ENCODE measurements at regions not wholly inside any gene's neighbourhood (a gene's known extent, or its start where the extent isn't known, plus 50 kb on each side); places are given as distances from the start of the nearest gene placed in this dataset.

DNA sequence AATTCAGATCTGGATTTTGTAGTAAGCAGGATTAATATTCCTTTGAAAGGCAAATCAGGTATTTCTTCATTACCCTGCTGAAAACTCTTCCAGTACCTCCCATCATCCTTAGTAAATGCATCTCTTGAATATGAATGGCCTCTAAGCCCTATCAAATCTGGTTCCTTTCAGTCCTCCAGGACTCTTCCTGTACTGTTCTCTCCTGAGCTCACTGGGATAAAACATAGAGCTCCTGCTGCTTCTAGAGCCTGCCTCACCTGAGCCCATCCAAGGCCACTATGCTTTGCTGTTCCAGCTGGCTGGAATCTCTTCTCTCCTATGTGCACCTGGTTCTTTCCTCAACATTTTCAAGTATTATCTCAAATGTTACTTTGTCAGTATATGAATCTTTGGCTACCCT is 803.3 kb upstream of the CTNND2 start:
- TF ChIP-seq, protein P1, sequence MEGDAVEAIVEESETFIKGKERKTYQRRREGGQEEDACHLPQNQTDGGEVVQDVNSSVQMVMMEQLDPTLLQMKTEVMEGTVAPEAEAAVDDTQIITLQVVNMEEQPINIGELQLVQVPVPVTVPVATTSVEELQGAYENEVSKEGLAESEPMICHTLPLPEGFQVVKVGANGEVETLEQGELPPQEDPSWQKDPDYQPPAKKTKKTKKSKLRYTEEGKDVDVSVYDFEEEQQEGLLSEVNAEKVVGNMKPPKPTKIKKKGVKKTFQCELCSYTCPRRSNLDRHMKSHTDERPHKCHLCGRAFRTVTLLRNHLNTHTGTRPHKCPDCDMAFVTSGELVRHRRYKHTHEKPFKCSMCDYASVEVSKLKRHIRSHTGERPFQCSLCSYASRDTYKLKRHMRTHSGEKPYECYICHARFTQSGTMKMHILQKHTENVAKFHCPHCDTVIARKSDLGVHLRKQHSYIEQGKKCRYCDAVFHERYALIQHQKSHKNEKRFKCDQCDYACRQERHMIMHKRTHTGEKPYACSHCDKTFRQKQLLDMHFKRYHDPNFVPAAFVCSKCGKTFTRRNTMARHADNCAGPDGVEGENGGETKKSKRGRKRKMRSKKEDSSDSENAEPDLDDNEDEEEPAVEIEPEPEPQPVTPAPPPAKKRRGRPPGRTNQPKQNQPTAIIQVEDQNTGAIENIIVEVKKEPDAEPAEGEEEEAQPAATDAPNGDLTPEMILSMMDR (IDR thresholded peaks at IDR 0.05 in 2 of 3, conservative IDR thresholded peaks at IDR 0.05 in 1 of 3; ENCODE audit: borderline replicate concordance in 1 of 3, insufficient read depth in 1 of 3, low read depth in 2 of 3, low read length in 2 of 3): no peak
- TF ChIP-seq, protein P2, sequence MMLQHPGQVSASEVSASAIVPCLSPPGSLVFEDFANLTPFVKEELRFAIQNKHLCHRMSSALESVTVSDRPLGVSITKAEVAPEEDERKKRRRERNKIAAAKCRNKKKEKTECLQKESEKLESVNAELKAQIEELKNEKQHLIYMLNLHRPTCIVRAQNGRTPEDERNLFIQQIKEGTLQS (IDR thresholded peaks at IDR 0.05): no peak
- no peak for TF ChIP-seq YY1 (IDR thresholded peaks at IDR 0.05; ENCODE audit: extremely low read depth, insufficient replicate concordance, low read depth, low read length)
- TF ChIP-seq, protein P3, sequence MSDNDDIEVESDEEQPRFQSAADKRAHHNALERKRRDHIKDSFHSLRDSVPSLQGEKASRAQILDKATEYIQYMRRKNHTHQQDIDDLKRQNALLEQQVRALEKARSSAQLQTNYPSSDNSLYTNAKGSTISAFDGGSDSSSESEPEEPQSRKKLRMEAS (IDR thresholded peaks at IDR 0.05): no peak
- TF ChIP-seq POLR2A (IDR thresholded peaks at IDR 0.05; ENCODE audit: borderline replicate concordance, extremely low read depth, insufficient read depth, insufficient read length): no peak
- no peak for TF ChIP-seq EZH2phosphoT487 (IDR thresholded peaks at IDR 0.05; ENCODE audit: borderline replicate concordance)
- TF ChIP-seq ZNF274 (IDR thresholded peaks at IDR 0.05; ENCODE audit: low read depth, low read length): no peak
- no peak for TF ChIP-seq POLR2AphosphoS5 (IDR thresholded peaks at IDR 0.05; ENCODE audit: low read depth, low read length)
- no peak for TF ChIP-seq RAD21 (IDR thresholded peaks at IDR 0.05; ENCODE audit: low read depth)
- TF ChIP-seq CEBPB (IDR thresholded peaks at IDR 0.05; ENCODE audit: low read depth): no peak
- no peak for TF ChIP-seq EZH2 (IDR thresholded peaks at IDR 0.05)
- no peak for TF ChIP-seq EGR1 (IDR thresholded peaks at IDR 0.05; ENCODE audit: low read depth)

Measured in HCT116 (cell line).